ENCODE measurements at regions not wholly inside any gene's neighbourhood (a gene's known extent, or its start where the extent isn't known, plus 50 kb on each side); places are given as distances from the start of the nearest gene placed in this dataset.

- DNase-seq: no peak
Measured at GRCh38 chr12:13839365-13840336, 141.8 kb downstream of the GRIN2B start.

- no peak for DNase-seq
Measured at GRCh38 chr12:13836099-13836498, 145.3 kb downstream of the GRIN2B start.

- no peak for DNase-seq
Measured at GRCh38 chr12:13835652-13836051, 145.8 kb downstream of the GRIN2B start.

- DNase-seq: no peak
Measured at GRCh38 chr12:13834241-13834640, 147.2 kb downstream of the GRIN2B start.

GRCh38 chr12:13817131-13817530, 164.3 kb downstream of the GRIN2B start:
- no peak for DNase-seq

- no peak for DNase-seq
Measured at GRCh38 chr12:13816394-13816793, 165.0 kb downstream of the GRIN2B start.

GRCh38 chr12:13812168-13812567, 169.2 kb downstream of the GRIN2B start:
- no peak for DNase-seq

GRCh38 chr12:13811061-13811460, 170.3 kb downstream of the GRIN2B start:
- DNase-seq: no peak

- no peak for DNase-seq
Measured at GRCh38 chr12:13805041-13805440, 176.4 kb downstream of the GRIN2B start.

GRCh38 chr12:13801543-13801942, 179.9 kb downstream of the GRIN2B start:
- DNase-seq: no peak

- no peak for DNase-seq
Measured at GRCh38 chr12:13799574-13799973, 181.8 kb downstream of the GRIN2B start.

GRCh38 chr12:13798162-13798561, 183.2 kb downstream of the GRIN2B start:
- no peak for DNase-seq

- no peak for DNase-seq
Measured at GRCh38 chr12:13794706-13795105, 186.7 kb downstream of the GRIN2B start.

GRCh38 chr12:13790317-13790716, 191.1 kb downstream of the GRIN2B start:
- no peak for DNase-seq

- no peak for DNase-seq
Measured at GRCh38 chr12:13788626-13789025, 192.8 kb downstream of the GRIN2B start.

GRCh38 chr12:13786646-13787045, 194.8 kb downstream of the GRIN2B start:
- no peak for DNase-seq

- DNase-seq: no peak
Measured at GRCh38 chr12:13784504-13784903, 196.9 kb downstream of the GRIN2B start.

- DNase-seq: no peak
Measured at GRCh38 chr12:13780453-13780852, 200.9 kb downstream of the GRIN2B start.

GRCh38 chr12:13777374-13777773, 204.0 kb downstream of the GRIN2B start:
- DNase-seq: no peak

GRCh38 chr12:13772264-13772663, 209.1 kb downstream of the GRIN2B start:
- DNase-seq: no peak

GRCh38 chr12:13770576-13770975, 210.8 kb downstream of the GRIN2B start:
- DNase-seq: no peak

GRCh38 chr12:13769966-13770365, 211.4 kb downstream of the GRIN2B start:
- DNase-seq: no peak

- DNase-seq: no peak
Measured at GRCh38 chr12:13769273-13769672, 212.1 kb downstream of the GRIN2B start.

GRCh38 chr12:13764748-13765147, 216.7 kb downstream of the GRIN2B start:
- no peak for DNase-seq

- DNase-seq: no peak
Measured at GRCh38 chr12:13749389-13749788, 232.0 kb downstream of the GRIN2B start.

Data from SW 1271 (cell line).